ENCODE measurements at regions not wholly inside any gene's neighbourhood (a gene's known extent, or its start where the extent isn't known, plus 50 kb on each side); places are given as distances from the start of the nearest gene placed in this dataset.

DNA sequence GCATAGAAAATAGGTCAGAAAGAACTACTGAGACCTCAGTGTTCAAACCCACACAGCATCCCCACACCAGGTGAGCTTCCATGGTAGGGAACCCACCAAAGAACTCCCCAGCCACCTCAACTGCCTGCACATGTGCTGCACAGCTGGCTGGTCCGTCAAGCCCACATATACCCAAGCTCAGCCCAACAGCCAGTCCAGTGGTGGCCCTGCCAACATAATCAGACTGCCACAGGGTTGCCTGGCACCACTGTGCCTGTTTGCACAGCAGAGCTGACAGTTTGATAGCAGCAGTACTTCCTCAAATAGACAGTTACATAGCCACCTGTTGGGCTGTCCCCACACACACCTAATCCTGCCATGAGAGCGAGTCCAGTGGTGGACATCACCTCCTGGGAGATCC lies 283.3 kb upstream of the PRMT6 start:
- WGBS (ENCODE audit: extremely low coverage, insufficient read length, low lambda C conversion rate), result no CpG with 5 or more reads among the region's 2 CpGs
- Histone ChIP-seq H4K91ac (ENCODE audit: insufficient read length, low read depth, low read length) (no peak overlapping the region), H3K27me3 (ENCODE audit: insufficient read depth, low read length) (no peaks in the 10 kb centered on the region), H3K27ac (ENCODE audit: insufficient read length, low read depth, low read length) (no peak overlapping the region), H3K9me3 (ENCODE audit: control insufficient read depth, low read depth, low read length) (no peaks in the 10 kb centered on the region), H2BK20ac (ENCODE audit: low read depth, low read length, poor library complexity, severe bottlenecking) (no peak overlapping the region), H2BK15ac (ENCODE audit: low read depth, low read length) (no peak overlapping the region), H3T11ph (ENCODE audit: low read length) (no peak overlapping the region), H4K5ac (ENCODE audit: insufficient read length, low read depth, low read length) (no peak overlapping the region), H3K4me2 (ENCODE audit: insufficient read depth, insufficient read length, low read length) (no peak overlapping the region), H3K9ac (ENCODE audit: extremely low read depth, insufficient read length, low read length) (no peak overlapping the region), H3K23ac (ENCODE audit: insufficient read length, low read depth, low read length) (no peak overlapping the region), H3K14ac (ENCODE audit: insufficient read depth, low read length) (no peak overlapping the region), H4K8ac (replicated peaks; ENCODE audit: insufficient read length, low read depth, low read length) (no peak overlapping the region), H3K4me1 (ENCODE audit: insufficient read depth, low read length) (no peaks in the 10 kb centered on the region), H3K79me2 (ENCODE audit: insufficient read depth, low read length) (no peaks in the 10 kb centered on the region), H2BK12ac (ENCODE audit: insufficient read length, low read depth, low read length) (no peak overlapping the region), H4K20me1 (ENCODE audit: control insufficient read depth, insufficient read depth, insufficient read length) (no peaks in the 10 kb centered on the region), H3K18ac (ENCODE audit: insufficient read length, low read depth, low read length) (no peak overlapping the region), H3K79me1 (ENCODE audit: insufficient read depth, low read depth, low read length, poor library complexity, severe bottlenecking) (no peaks in the 10 kb centered on the region), H2BK120ac (ENCODE audit: low read depth, low read length, poor library complexity, severe bottlenecking) (no peak overlapping the region), H3K4ac (ENCODE audit: low read depth, low read length) (no peak overlapping the region), H2AK5ac (ENCODE audit: insufficient read length, low read length) (no peak overlapping the region), H3K56ac (ENCODE audit: insufficient read length, low read depth, low read length) (no peak overlapping the region), H3K23me2 (ENCODE audit: insufficient read length, low read depth, low read length, poor library complexity, severe bottlenecking) (no peaks in the 10 kb centered on the region), H2AFZ (ENCODE audit: low read length) (no peak overlapping the region), H2BK5ac (ENCODE audit: insufficient read length, low read length) (no peak overlapping the region)
- H3K4me1 Mint-ChIP-seq, result no peaks in the 10 kb centered on the region
- peaks cover 12% of the 10 kb centered on the region in 2 experiments for H3K9me3 Mint-ChIP-seq
- H3K36me3 Mint-ChIP-seq (ENCODE audit: insufficient read depth in 1 of 3, low read depth in 3 of 3), result peaks cover 0 to 5% (median 4%) of the 10 kb centered on the region in 3 experiments; a peak in 1 of 7 replicates
- no peak overlapping the region for H3K4me3 Mint-ChIP-seq
- H3K27ac Mint-ChIP-seq, result no peak overlapping the region
- DNase-seq, result no peak
- no peaks in the 10 kb centered on the region for H3K27me3 Mint-ChIP-seq (ENCODE audit: low read depth)
- TF ChIP-seq, protein P1, sequence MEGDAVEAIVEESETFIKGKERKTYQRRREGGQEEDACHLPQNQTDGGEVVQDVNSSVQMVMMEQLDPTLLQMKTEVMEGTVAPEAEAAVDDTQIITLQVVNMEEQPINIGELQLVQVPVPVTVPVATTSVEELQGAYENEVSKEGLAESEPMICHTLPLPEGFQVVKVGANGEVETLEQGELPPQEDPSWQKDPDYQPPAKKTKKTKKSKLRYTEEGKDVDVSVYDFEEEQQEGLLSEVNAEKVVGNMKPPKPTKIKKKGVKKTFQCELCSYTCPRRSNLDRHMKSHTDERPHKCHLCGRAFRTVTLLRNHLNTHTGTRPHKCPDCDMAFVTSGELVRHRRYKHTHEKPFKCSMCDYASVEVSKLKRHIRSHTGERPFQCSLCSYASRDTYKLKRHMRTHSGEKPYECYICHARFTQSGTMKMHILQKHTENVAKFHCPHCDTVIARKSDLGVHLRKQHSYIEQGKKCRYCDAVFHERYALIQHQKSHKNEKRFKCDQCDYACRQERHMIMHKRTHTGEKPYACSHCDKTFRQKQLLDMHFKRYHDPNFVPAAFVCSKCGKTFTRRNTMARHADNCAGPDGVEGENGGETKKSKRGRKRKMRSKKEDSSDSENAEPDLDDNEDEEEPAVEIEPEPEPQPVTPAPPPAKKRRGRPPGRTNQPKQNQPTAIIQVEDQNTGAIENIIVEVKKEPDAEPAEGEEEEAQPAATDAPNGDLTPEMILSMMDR (conservative IDR thresholded peaks at IDR 0.05), result no peak

Measured in H9 (cell line).